IPS-11a (cell line): ENCODE measurements at regions not wholly inside any gene's neighbourhood (a gene's known extent, or its start where the extent isn't known, plus 50 kb on each side); places are given as distances from the start of the nearest gene placed in this dataset.
"Not testable (repeated sequence)": the region's sequence is repeated elsewhere in the genome, so short reads cannot be mapped to it uniquely, and the experiment has no call there.

Experiments
- H3K4me3 ChIP-seq: one replicate; pipeline ENCODE4 v1.5.1; 2013; ENCODE audit warnings: low read depth, low read length, control low read depth

DNA sequence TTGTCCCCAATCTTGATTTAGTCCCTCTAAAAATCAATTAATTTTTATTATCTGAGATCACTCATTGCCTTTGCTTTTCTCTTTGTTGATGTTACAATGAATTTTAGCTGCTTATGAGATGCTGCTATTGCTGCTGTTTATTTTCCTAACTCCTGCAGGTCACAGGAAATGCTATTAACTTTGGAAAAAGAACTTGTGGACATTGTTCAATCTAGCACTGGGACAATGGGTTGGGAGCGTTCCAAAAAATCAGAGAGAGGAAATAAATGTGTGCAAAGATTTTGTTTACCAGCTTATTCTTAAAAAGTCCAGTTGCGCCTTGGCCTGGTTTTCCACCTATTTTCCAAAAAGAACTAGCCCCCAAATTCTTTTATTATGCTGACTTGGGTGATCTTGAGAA lies 268.3 kb downstream of the PTH2R start:
- no peak overlapping the region for H3K4me3 ChIP-seq

DNA sequence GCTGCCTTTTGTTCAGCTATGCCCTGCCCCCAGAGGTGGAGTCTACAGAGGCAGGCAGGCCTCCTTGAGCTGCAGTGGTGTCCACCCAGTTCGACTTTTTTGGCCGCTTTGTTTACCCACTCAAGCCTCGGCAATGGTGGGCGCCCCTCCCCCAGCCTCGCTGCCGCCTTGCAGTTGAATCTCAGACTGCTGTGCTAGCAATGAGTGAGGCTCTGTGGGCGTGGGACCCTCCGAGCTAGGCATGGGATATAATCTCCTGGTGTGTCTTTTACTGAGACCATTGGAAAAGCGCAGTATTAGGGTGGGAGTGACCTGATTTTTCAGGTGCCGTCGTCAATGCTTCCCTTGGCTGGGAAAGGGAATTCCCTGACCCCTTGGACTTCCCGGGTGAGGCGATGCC lies 279.3 kb downstream of the PTH2R start:
- H3K4me3 ChIP-seq: not testable (repeated sequence)

DNA sequence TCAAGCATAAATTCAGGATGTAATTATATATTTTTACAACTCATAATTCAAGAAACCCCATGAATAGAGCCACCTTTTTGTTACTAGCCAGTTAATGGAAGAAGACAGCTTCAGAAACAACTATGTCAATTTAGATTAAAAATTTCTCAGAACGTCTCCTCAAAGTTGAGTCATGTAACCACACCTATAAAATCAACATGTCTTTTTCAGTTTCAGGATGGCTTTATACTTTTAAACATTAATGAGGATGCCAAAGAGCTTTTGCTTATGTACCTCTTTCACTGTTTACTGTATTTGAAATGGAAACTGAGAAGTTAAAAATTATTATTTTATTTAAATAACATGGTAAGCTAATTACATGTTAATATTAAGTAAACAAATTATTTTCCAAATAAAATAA lies 280.1 kb downstream of the PTH2R start:
- no peak overlapping the region for H3K4me3 ChIP-seq

GRCh38 chr2:208687720-208688119 lies 281.1 kb downstream of the PTH2R start:
- H3K4me3 ChIP-seq: not testable (repeated sequence)

DNA sequence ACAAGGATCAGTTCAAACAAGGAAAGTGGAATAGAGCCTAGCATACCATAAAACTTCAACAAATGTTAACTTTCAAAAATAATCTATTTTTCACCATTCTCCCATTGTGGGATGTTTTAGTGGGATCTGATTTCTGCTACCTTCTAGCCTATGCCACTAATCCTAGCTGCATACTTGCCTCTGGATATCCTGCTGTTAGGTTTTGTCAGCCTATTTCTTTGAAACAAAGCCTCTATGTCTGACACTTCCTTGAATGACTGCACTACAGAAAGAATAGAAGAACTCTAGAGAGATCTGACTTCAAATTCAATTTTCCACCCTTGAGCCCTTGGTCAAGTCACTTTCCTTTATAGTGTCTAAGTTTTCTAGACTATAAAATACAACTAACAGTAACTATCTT lies 291.5 kb downstream of the PTH2R start:
- H3K4me3 ChIP-seq: no peak overlapping the region

GRCh38 chr2:208708486-208708885 lies 301.9 kb downstream of the PTH2R start:
- no peak overlapping the region for H3K4me3 ChIP-seq

DNA sequence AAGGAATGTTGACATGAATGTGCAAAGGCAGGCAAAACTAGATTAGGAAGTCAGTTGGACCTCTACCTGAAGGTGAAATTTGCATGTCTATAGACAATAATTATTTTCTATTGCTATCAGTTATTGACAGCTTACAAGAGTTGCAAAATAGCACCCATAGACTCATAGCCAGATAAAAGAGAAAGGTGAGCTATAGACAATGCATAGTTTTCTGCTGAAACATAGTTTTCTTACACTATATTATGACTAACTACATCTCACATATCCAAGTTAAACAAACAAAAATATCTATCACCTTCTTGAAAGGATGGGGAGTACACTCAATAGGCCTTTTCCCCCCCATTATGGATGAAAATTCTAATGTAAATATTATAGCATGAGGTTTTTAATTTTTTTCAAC lies 305.0 kb downstream of the PTH2R start:
- no peak overlapping the region for H3K4me3 ChIP-seq

DNA sequence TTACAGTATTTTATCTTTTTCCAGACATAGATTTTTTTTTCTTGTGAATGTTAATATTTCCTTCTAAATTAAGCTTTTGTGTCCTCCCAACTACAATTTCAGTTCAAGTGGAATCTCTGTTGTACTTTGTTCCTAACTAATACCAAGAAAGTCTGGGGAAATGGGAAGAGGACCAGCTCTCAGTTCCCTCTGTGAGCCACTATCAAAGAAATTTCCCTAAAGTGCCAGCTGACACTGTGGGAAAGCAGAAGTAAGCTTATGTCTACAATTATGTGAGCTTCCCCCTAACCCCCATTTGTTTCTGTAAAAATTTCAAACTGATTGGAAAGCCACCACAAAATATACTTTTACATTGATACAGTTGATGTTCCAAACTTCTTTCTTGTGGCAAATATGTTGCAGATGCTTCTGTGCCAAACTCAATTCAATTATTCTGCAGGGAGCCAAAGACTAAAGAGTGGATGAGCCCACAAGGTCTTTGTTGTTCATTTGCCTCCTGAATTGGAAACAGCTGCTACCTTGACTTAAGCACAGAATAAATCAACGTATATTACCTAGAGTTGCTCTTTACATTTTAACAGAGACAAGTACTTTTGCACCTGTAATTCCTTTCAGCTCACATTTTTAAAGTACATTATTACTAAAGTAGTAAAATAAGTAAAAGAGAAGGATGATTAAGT lies 306.6 kb downstream of the PTH2R start:
- no peak overlapping the region for H3K4me3 ChIP-seq

GRCh38 chr2:208718828-208719227 lies 312.2 kb downstream of the PTH2R start:
- no peak overlapping the region for H3K4me3 ChIP-seq

DNA sequence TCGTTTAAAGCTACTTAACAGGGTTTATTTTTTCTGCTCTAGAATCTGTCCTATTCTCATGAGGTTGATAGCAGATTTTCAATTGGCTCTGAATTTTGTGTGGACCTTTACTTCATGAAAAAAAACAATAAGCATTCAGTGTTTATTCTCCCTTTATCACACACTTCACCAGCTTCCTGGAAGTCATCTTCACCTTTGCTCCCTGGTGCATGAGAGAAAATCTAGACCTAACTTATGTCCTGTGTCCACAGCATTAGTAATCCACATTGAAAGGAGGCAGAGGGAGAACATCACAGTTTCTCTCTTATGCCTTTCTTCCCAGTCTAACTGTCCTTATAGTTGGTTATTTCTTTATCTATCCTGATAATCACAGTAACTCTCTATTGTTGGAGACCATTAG lies 316.1 kb downstream of the PTH2R start:
- H3K4me3 ChIP-seq: no peak overlapping the region

- H3K4me3 ChIP-seq: no peak overlapping the region
Measured at GRCh38 chr2:208725280-208725679, 318.7 kb downstream of the PTH2R start.

- no peak overlapping the region for H3K4me3 ChIP-seq
Measured at GRCh38 chr2:208726242-208726641, 319.6 kb downstream of the PTH2R start.

GRCh38 chr2:208751663-208752415 lies 345.2 kb downstream of the PTH2R start:
- H3K4me3 ChIP-seq: not testable (repeated sequence)

- H3K4me3 ChIP-seq: no peak overlapping the region
Measured at GRCh38 chr2:208757364-208757763, 350.8 kb downstream of the PTH2R start.

DNA sequence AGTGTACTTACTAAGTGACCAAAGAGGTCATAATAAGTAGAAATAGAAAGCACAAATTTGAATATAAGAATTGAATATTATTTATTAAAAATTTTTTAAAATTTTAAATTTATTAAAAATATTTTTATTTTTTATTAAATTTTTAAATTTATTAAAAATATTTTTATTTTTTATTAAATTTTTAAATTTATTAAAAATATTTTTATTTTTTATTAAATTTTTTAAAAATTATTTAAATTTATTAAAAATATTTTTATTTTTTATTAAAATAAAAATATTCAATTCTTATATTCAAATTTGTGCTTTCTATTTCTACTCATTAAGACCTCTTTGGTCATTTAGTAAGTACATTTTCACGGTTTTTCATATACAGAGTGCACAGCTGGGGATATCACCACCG lies 366.5 kb downstream of the PTH2R start:
- not testable (repeated sequence) for H3K4me3 ChIP-seq

DNA sequence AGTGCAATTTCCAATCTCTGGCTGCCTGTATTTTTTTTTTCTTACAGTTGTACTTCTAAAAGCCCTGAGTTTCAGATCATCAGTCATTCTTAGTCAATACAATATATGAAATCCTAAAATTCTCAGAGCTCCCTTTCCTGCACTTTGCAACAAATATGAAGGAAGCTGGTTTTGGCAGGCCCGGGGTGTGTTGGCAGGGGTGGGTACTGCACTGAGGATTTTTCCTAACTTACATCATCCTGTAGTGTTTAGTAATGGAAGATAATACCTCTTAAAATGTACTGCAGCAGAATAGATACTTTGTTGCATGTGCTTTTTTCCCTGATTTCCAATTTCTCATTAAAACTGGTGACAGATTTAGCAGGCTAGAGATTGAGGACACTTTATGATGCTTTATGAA lies 374.6 kb downstream of the PTH2R start:
- H3K4me3 ChIP-seq: no peak overlapping the region

- no peak overlapping the region for H3K4me3 ChIP-seq
Measured at GRCh38 chr2:208782097-208782496, 375.5 kb downstream of the PTH2R start.

- H3K4me3 ChIP-seq: no peak overlapping the region
Measured at GRCh38 chr2:208783184-208783583, 376.6 kb downstream of the PTH2R start.

- not testable (repeated sequence) for H3K4me3 ChIP-seq
Measured at GRCh38 chr2:208784774-208785173, 378.2 kb downstream of the PTH2R start.

GRCh38 chr2:208791257-208791656 lies 384.7 kb downstream of the PTH2R start:
- no peak overlapping the region for H3K4me3 ChIP-seq

- H3K4me3 ChIP-seq: no peak overlapping the region
Measured at GRCh38 chr2:208792766-208793165, 386.2 kb downstream of the PTH2R start.

DNA sequence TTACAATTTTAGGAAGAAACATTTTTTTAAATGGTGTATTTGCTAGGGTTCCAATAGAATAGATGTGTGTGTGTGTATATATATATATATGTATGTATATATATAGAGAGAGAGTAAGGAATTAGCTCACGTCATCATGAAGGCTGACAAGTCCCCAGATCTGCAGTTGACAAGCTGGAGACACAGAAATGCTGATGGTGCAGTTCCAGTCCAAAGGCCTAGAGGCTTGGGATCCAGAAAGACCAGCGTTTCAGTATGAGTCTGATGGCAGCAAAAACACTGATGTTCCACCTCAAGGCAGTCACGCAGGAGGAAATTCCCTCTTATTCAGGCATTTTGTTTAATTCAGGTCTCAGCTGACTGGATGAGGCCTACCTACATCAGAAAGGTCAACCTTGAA lies 386.8 kb downstream of the PTH2R start:
- H3K4me3 ChIP-seq: no peak overlapping the region
